OCI-LY1 (cell line): ENCODE measurements at regions not wholly inside any gene's neighbourhood (a gene's known extent, or its start where the extent isn't known, plus 50 kb on each side); places are given as distances from the start of the nearest gene placed in this dataset.

Source experiments
- H2AFZ ChIP-seq: fragments of 200-600 bp; sonication (generic), shearing (Covaris generic); 2 replicates; pipeline ENCODE4 v1.6.0; 2014; ENCODE audit warnings: antibody characterized with exemption, mild to moderate bottlenecking, low read length
- H3F3A ChIP-seq: fragments of 200-600 bp; sonication (generic), shearing (Covaris generic); 2 replicates; pipeline ENCODE4 v1.6.0; 2014; ENCODE audit warnings: mild to moderate bottlenecking, antibody characterized with exemption, low read length, moderate library complexity; ENCODE audit not compliant: insufficient read depth
- H3K27ac ChIP-seq: fragments of 200-600 bp; sonication (generic); 2 replicates; pipeline ENCODE4 v1.5.1; 2014; ENCODE audit warnings: low read length, mixed run types, mild to moderate bottlenecking, low read depth; ENCODE audit not compliant: poor library complexity, severe bottlenecking
- H3K27me3 ChIP-seq: fragments of 200-600 bp; sonication (generic); 2 replicates; pipeline ENCODE4 v1.6.0; 2014; ENCODE audit warnings: antibody characterized with exemption, mild to moderate bottlenecking, low read length, moderate library complexity; ENCODE audit not compliant: insufficient read depth
- H3K36me3 ChIP-seq: fragments of 200-600 bp; sonication (generic); 2 replicates; pipeline ENCODE4 v1.6.1; 2014; ENCODE audit warnings: mild to moderate bottlenecking, antibody characterized with exemption, low read length, moderate library complexity, mixed read lengths; ENCODE audit not compliant: insufficient read depth
- H3K4me1 ChIP-seq: fragments of 200-600 bp; sonication (generic); 2 replicates; pipeline ENCODE4 v1.5.1; 2014; ENCODE audit warnings: mild to moderate bottlenecking, low read length, moderate library complexity; ENCODE audit not compliant: insufficient read depth, severe bottlenecking
- H3K4me2 ChIP-seq: fragments of 200-600 bp; sonication (generic), shearing (Covaris generic); 2 replicates; pipeline ENCODE4 v1.6.1; 2014; ENCODE audit warnings: low read length
- H3K4me3 ChIP-seq: fragments of 200-600 bp; sonication (generic); 2 replicates; pipeline ENCODE4 v1.5.1; 2014; ENCODE audit warnings: low read length, low read depth, mild to moderate bottlenecking, mixed read lengths; ENCODE audit not compliant: poor library complexity, severe bottlenecking
- H3K79me2 ChIP-seq: fragments of 200-600 bp; shearing (Covaris generic); 2 replicates; pipeline ENCODE4 v1.6.1; 2016; ENCODE audit warnings: mixed run types, low read length, mixed read lengths; ENCODE audit not compliant: insufficient read depth
- H3K9ac ChIP-seq: fragments of 200-600 bp; sonication (generic), shearing (Covaris generic); 2 replicates; pipeline ENCODE4 v1.6.1; 2014; ENCODE audit warnings: mild to moderate bottlenecking, low read length, mixed read lengths
- H3K9me2 ChIP-seq: fragments of 200-600 bp; sonication (generic), shearing (Covaris generic); 2 replicates; pipeline ENCODE4 v1.6.1; 2014; ENCODE audit warnings: low read depth, mild to moderate bottlenecking, low read length, mixed read lengths
- H3K9me3 ChIP-seq: fragments of 200-600 bp; shearing (Covaris generic); 2 replicates; pipeline ENCODE4 v1.6.1; 2014; ENCODE audit warnings: low read length, mixed read lengths
- H4K20me1 ChIP-seq: fragments of 200-600 bp; sonication (generic), shearing (Covaris generic); 2 replicates; pipeline ENCODE4 v1.6.0; 2016; ENCODE audit warnings: mild to moderate bottlenecking, low read length; ENCODE audit not compliant: insufficient read depth
- EZH2 ChIP-seq: fragments of 200-600 bp; sonication (generic), shearing (Covaris generic); IDR thresholded peaks from 2 replicates; pipeline ENCODE4 v1.8.0; 2017; ENCODE audit warnings: borderline replicate concordance, mixed run types, mild to moderate bottlenecking, antibody characterized with exemption, low read length, moderate library complexity, mixed read lengths
- TF ChIP-seq, protein P1 (sequence below): fragments of 200-600 bp; sonication (generic), shearing (Covaris generic); IDR thresholded peaks from 2 replicates; pipeline ENCODE4 v1.5.1; 2017; ENCODE audit warnings: mild to moderate bottlenecking, antibody characterized with exemption, low read length, moderate library complexity, mixed read lengths

DNA sequence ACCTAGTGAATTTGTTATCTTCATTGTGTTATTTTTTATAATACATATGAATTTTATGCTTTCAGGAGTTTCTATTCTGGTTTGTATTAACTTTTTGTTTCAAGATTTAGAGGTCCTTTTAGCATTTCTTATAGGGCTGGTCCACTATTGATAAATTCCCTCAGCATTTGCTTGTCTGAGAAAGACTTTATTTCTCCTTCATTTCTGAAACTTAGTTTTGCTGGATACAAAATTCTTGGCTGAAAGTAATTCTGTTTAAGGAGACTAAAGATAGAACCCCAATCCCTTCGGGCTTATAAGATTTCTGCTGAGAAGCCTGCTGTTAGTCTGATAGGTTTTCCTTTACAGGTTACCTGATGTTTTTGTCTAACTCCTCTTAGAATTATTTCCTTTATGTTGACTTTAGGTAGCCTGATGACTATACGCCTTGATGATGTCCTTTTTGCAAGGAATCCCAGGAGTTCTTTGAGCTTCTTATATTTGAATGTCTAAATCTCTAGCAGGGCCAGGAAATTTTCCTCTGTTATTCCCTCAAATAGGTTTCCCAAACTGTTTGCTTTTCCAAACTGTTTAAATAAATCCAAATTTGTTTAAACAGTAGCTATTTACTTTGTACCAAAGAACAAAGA is 127.1 kb downstream of the CYSLTR2 start:
- Histone ChIP-seq H3K9me3 (no peaks in the 10 kb centered on the region), H3K79me2 (no peaks in the 10 kb centered on the region), H2AFZ (no peak overlapping the region), H3K9ac (no peak overlapping the region), H3F3A (no peaks in the 10 kb centered on the region), H3K4me2 (no peak overlapping the region), H3K36me3 (no peaks in the 10 kb centered on the region), H3K4me1 (peaks cover 13% of the 10 kb centered on the region), H3K9me2 (no peaks in the 10 kb centered on the region), H3K27ac (no peak overlapping the region), H3K4me3 (no peak overlapping the region), H4K20me1 (no peaks in the 10 kb centered on the region), H3K27me3 (no peaks in the 10 kb centered on the region)
- TF ChIP-seq EZH2: no peak
- TF ChIP-seq, protein P1, sequence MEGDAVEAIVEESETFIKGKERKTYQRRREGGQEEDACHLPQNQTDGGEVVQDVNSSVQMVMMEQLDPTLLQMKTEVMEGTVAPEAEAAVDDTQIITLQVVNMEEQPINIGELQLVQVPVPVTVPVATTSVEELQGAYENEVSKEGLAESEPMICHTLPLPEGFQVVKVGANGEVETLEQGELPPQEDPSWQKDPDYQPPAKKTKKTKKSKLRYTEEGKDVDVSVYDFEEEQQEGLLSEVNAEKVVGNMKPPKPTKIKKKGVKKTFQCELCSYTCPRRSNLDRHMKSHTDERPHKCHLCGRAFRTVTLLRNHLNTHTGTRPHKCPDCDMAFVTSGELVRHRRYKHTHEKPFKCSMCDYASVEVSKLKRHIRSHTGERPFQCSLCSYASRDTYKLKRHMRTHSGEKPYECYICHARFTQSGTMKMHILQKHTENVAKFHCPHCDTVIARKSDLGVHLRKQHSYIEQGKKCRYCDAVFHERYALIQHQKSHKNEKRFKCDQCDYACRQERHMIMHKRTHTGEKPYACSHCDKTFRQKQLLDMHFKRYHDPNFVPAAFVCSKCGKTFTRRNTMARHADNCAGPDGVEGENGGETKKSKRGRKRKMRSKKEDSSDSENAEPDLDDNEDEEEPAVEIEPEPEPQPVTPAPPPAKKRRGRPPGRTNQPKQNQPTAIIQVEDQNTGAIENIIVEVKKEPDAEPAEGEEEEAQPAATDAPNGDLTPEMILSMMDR: no peak

DNA sequence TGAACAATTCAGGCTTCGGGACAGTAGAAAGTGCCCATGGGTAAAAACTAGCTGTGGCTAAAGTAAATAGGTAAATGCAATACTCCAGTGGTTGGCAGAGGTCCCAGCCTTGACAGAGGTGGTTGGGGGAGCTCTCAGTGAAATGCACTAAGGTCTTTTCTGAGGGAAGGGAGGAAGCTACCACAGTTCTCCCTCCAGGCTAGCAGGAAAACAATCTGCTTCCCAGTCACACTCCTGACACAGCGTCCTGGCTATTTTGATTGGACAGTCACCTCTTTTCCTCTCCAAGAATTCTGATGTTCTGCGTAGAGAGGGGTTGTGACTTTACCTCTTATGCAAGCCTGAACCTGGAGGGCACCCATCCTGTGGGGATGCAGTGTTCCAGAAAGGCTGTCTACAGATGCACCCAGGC is 128.7 kb downstream of the CYSLTR2 start:
- Histone ChIP-seq H3K27me3 (no peaks in the 10 kb centered on the region), H3K4me1 (peaks cover 13% of the 10 kb centered on the region), H3K9me2 (no peaks in the 10 kb centered on the region), H3K79me2 (no peaks in the 10 kb centered on the region), H2AFZ (no peak overlapping the region), H3K4me3 (no peak overlapping the region), H3K9me3 (no peaks in the 10 kb centered on the region), H3K4me2 (no peak overlapping the region), H4K20me1 (no peaks in the 10 kb centered on the region), H3F3A (no peaks in the 10 kb centered on the region), H3K9ac (no peak overlapping the region), H3K36me3 (no peaks in the 10 kb centered on the region), H3K27ac (no peak overlapping the region)
- no peak for TF ChIP-seq EZH2
- TF ChIP-seq, protein P1: no peak

DNA sequence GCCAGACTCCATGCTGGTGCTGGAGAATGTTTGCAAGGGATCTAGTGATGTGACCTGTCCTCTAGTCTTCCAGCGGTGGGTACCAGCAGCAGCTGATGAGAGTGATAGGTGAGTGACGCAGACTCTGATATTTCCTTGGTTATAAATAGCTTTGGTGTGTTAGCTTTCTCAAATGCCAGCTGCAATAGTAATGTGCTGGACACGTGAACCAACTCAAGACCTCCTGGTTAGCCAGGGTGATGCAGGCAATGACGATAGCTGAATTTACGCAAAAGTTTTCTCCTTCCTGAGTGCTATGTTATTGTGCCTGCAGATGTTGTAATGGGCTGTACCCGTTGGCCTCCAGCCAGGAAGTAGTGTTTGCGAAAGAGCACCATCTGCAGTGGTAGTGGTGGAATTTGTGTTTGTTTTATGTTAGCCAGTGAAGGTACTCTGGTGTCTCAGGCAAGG is 129.5 kb downstream of the CYSLTR2 start:
- Histone ChIP-seq H2AFZ (no peak overlapping the region), H3K36me3 (no peaks in the 10 kb centered on the region), H3K27me3 (no peaks in the 10 kb centered on the region), H3K4me2 (no peak overlapping the region; the same call in 1 of the 2 replicates), H3K4me1 (peaks cover 13% of the 10 kb centered on the region), H3F3A (no peaks in the 10 kb centered on the region), H3K9me2 (no peaks in the 10 kb centered on the region), H4K20me1 (no peaks in the 10 kb centered on the region), H3K4me3 (no peak overlapping the region), H3K79me2 (no peaks in the 10 kb centered on the region), H3K27ac (no peak overlapping the region), H3K9me3 (no peaks in the 10 kb centered on the region), H3K9ac (no peak overlapping the region)
- no peak for TF ChIP-seq EZH2
- TF ChIP-seq, protein P1: peak; percentile 7; the same call in 1 of the 2 replicates
